ENCODE measurements at regions not wholly inside any gene's neighbourhood (a gene's known extent, or its start where the extent isn't known, plus 50 kb on each side); places are given as distances from the start of the nearest gene placed in this dataset.

GRCh38 chr11:69584160-69584559, 56.8 kb upstream of the CCND1 start:
- ChIA-PET RAD21 (ENCODE audit: unreplicated experiment) (no interaction called here), CTCF (no interaction called here), SMC1A (ENCODE audit: uncharacterized antibody, unreplicated experiment) (no interaction called here), POLR2A (no interaction called here)
- FAIRE-seq (no peak), ATAC-seq (no peak), DNase-seq (ENCODE audit: low read depth, low spot score) (no peak)
- Histone ChIP-seq H3K9ac (ENCODE audit: control insufficient read depth, insufficient read depth, low read length) (no peak overlapping the region), H4K20me1 (ENCODE audit: control insufficient read depth, insufficient read depth) (no peaks in the 10 kb centered on the region), H3K36me3 (ENCODE audit: control insufficient read depth in 2 of 2, insufficient read depth in 2 of 2, low read length in 1 of 2) (no peaks in the 10 kb centered on the region), H3K27me3 (replicated peaks in 1 of 2; ENCODE audit: control insufficient read depth in 2 of 2, insufficient read depth in 2 of 2, low read length in 1 of 2) (peaks cover 2 to 7% of the 10 kb centered on the region in 2 experiments; a peak in 2 of 4 replicates), H3K79me2 (ENCODE audit: control insufficient read depth, insufficient read depth, low read length) (no peaks in the 10 kb centered on the region), H3K9me3 (replicated peaks; ENCODE audit: control insufficient read depth, insufficient read depth, low read length) (no peaks in the 10 kb centered on the region; the same call in 2 of the 3 replicates), H2AFZ (ENCODE audit: control insufficient read depth, low read depth, low read length) (no peak overlapping the region), H3K27ac (ENCODE audit: control insufficient read depth, insufficient read depth) (no peak overlapping the region), H3K4me1 (ENCODE audit: control insufficient read depth, insufficient read depth, low read length) (no peaks in the 10 kb centered on the region), H3K4me2 (ENCODE audit: control insufficient read depth, insufficient read depth) (no peak overlapping the region), H3K4me3 (no peak overlapping the region)
- in situ Hi-C loops (cut with MboI) (no loop called here), intact Hi-C loops (cut with micrococcal nuclease; ENCODE audit: unreplicated experiment) (no loop called here)
- whole genome bisulfite sequencing (ENCODE audit: insufficient coverage, insufficient replicate concordance, low lambda C conversion rate, missing lambda C conversion rate), result 4% methylated on average over 3 of the region's 3 CpGs
- no TSS peak for BruUV-seq (replicated peaks)
- TF ChIP-seq CEBPZ (IDR thresholded peaks at IDR 0.05; ENCODE audit: low read depth, low read length), result no peak
- TF ChIP-seq IRF4 (IDR thresholded peaks at IDR 0.05; ENCODE audit: low read depth, low read length), result no peak
- TF ChIP-seq YY1 (IDR thresholded peaks at IDR 0.05; ENCODE audit: low read depth, low read length), result no peak
- no peak for TF ChIP-seq POLR2AphosphoS5 (IDR thresholded peaks at IDR 0.05; ENCODE audit: low read length)
- TF ChIP-seq EED (IDR thresholded peaks at IDR 0.05; ENCODE audit: low read depth), result no peak
- TF ChIP-seq HDAC2 (IDR thresholded peaks at IDR 0.05), result no peak
- no peak for TF ChIP-seq HSF1 (IDR thresholded peaks at IDR 0.05; ENCODE audit: low read depth, low read length)
- no peak for TF ChIP-seq TCF7 (IDR thresholded peaks at IDR 0.05; ENCODE audit: borderline replicate concordance)
- TF ChIP-seq CBX3 (IDR thresholded peaks at IDR 0.05; ENCODE audit: borderline replicate concordance, low read depth), result no peak
- no peak for TF ChIP-seq BMI1 (IDR thresholded peaks at IDR 0.05; ENCODE audit: borderline replicate concordance)
- no peak for TF ChIP-seq SMAD1 (IDR thresholded peaks at IDR 0.05; ENCODE audit: low read depth, partially characterized antibody)
- no peak for TF ChIP-seq ZNF217 (IDR thresholded peaks at IDR 0.05)
- TF ChIP-seq NR2F1 (conservative IDR thresholded peaks at IDR 0.05), result no peak
- no peak for TF ChIP-seq E2F4 (IDR thresholded peaks at IDR 0.05; ENCODE audit: low read depth, low read length)
- TF ChIP-seq STAT3 (IDR thresholded peaks at IDR 0.05; ENCODE audit: low read depth, low read length), result no peak
- no peak for TF ChIP-seq ZZZ3 (IDR thresholded peaks at IDR 0.05; ENCODE audit: control insufficient read depth, insufficient read length, low read depth)
- TF ChIP-seq SMARCA5 (IDR thresholded peaks at IDR 0.05), result no peak
